Ovary (tissue), 7 donors: ENCODE measurements at regions not wholly inside any gene's neighbourhood (a gene's known extent, or its start where the extent isn't known, plus 50 kb on each side); places are given as distances from the start of the nearest gene placed in this dataset.

Source experiments
- DNase-seq, 5 donors: peaks; one replicate each; pipeline ENCODE4 v3.0.0-alpha.2; 2019 to 2020
- H3K27ac ChIP-seq, 2 donors: fragments of 200-600 bp; one replicate each; pipeline versions ENCODE4 v1.5.1 to v1.8.0; 2019 to 2022
- H3K27me3 ChIP-seq: fragments of 200-600 bp; one replicate; pipeline ENCODE4 v1.8.0; 2022
- H3K36me3 ChIP-seq: fragments of 200-600 bp; sonication (generic); one replicate; pipeline ENCODE4 v1.5.1; 2019
- H3K4me1 ChIP-seq: one replicate; pipeline ENCODE4 v1.8.1; 2013; ENCODE audit warnings: mild to moderate bottlenecking, moderate library complexity; ENCODE audit not compliant: insufficient read depth
- H3K4me3 ChIP-seq: fragments of 200-600 bp; sonication (generic); one replicate; pipeline ENCODE4 v1.5.1; 2017
- H3K9me3 ChIP-seq, 2 donors: fragments of 200-600 bp in 1 of 2; sonication (generic) in 1 of 2; one replicate each; pipeline versions ENCODE4 v1.5.1 to v1.8.1; 2013 to 2019; ENCODE audit warnings: mild to moderate bottlenecking in 1 of 2, moderate library complexity in 1 of 2
- CTCF ChIP-seq, 3 donors: fragments of 450-650 bp in 2 of 3; fragments of 200-600 bp in 1 of 3; IDR thresholded peaks; one replicate each; pipeline versions ENCODE4 v1.5.1 to v1.8.0; 2016 to 2022; ENCODE audit warnings: antibody characterized with exemption in 3 of 3, mild to moderate bottlenecking in 1 of 3
- EP300 ChIP-seq: sonication (generic); formaldehyde crosslinking; IDR thresholded peaks from one replicate; pipeline ENCODE4 v1.6.1; 2017; ENCODE audit warnings: antibody characterized with exemption
- POLR2A ChIP-seq: fragments of 450-650 bp; IDR thresholded peaks from one replicate; pipeline ENCODE4 v1.6.1; 2017; ENCODE audit warnings: antibody characterized with exemption, mild to moderate bottlenecking, moderate library complexity
- WGBS, 3 donors: extraction: QIAGEN DNeasy Blood & Tissue Kit in 1 of 3; methylation state at CpG; one replicate each; pipeline versions ENCODE4 v1.1.5 to v1.1.7; 2013 to 2017; 5-methylcytosine and 5-hydroxymethylcytosine counted together
- intact Hi-C, 4 donors: fragments of 100-400 bp; cut with DNase I; formaldehyde crosslinking; loops; one replicate each; pipeline versions ENCODE4 v1.11.0 to v1.15.1; 2022 to 2023
- donor health status: DM: no; HTN: no; CAD: no; lungs with moderate emphysema.
- donor health status: DM: no; HTN: no; CAD: no.
- donor health status: Bipolar disorder and iron deficiency.
- donor health status: DM: no; HTN: no; CAD: no.
- donor health status: DM: yes; HTN: yes; CAD: no.

- Histone ChIP-seq H3K4me1 (no peaks in the 10 kb centered on the region), H3K27me3 (no peaks in the 10 kb centered on the region), H3K27ac (no peak overlapping the region), H3K36me3 (no peaks in the 10 kb centered on the region), H3K4me3 (no peak overlapping the region), H3K9me3 (no peaks in the 10 kb centered on the region)
- TF ChIP-seq CTCF (IDR thresholded peaks at IDR 0.05) (no peak), EP300 (no peak), POLR2A (no peak)
- DNase-seq, result no peak
- intact Hi-C loops, result no loop called here
- WGBS, 3 donors, result 60 to 77% (median 74%) methylated on average over 2 of the region's 2 CpGs
Measured at GRCh38 chr4:59823311-59823710, 1376.8 kb upstream of the ADGRL3 start.

GRCh38 chr4:59825104-59825503 is 1375.0 kb upstream of the ADGRL3 start:
- WGBS, 3 donors, result 79 to 86% (median 82%) methylated on average over 6 of the region's 6 CpGs
- TF ChIP-seq CTCF (IDR thresholded peaks at IDR 0.05), result no peak
- TF ChIP-seq EP300, result no peak
- TF ChIP-seq POLR2A, result no peak
- no peaks in the 10 kb centered on the region for H3K27me3 ChIP-seq
- no peak for DNase-seq
- intact Hi-C loops, result no loop called here
- no peaks in the 10 kb centered on the region for H3K4me1 ChIP-seq
- no peaks in the 10 kb centered on the region for H3K9me3 ChIP-seq
- no peak overlapping the region for H3K4me3 ChIP-seq
- no peaks in the 10 kb centered on the region for H3K36me3 ChIP-seq
- H3K27ac ChIP-seq, result no peak overlapping the region

GRCh38 chr4:59831746-59832145 is 1368.4 kb upstream of the ADGRL3 start:
- no peak for DNase-seq
- 40 to 78% (median 44%) methylated on average over 2 of the region's 2 CpGs for WGBS, 3 donors
- Histone ChIP-seq H3K27me3 (no peaks in the 10 kb centered on the region), H3K9me3 (no peaks in the 10 kb centered on the region), H3K4me3 (no peak overlapping the region), H3K4me1 (no peaks in the 10 kb centered on the region), H3K36me3 (no peaks in the 10 kb centered on the region), H3K27ac (no peak overlapping the region)
- TF ChIP-seq CTCF (IDR thresholded peaks at IDR 0.05) (no peak), EP300 (no peak), POLR2A (no peak)
- intact Hi-C loops, result no loop called here

DNA sequence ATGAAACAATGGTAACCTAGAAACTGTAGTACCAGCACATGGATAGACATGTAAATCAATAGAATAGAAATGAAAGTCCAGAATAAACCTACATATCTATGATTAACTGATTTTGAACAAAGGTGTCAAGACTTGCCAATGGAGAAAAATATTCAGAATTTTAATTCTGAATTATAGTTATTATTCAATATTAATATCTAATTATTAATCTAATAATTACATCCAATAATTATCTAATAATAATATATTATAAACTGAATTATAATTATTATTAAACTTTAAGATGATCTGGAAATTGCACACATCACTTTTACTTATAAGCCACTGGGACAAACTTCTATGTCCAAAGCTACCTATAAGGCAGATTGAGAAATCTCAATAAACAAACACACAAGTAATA is 1365.2 kb upstream of the ADGRL3 start:
- Histone ChIP-seq H3K27me3 (no peaks in the 10 kb centered on the region), H3K4me1 (no peaks in the 10 kb centered on the region), H3K9me3 (no peaks in the 10 kb centered on the region), H3K36me3 (no peaks in the 10 kb centered on the region), H3K27ac (no peak overlapping the region), H3K4me3 (no peak overlapping the region)
- TF ChIP-seq EP300 (no peak), POLR2A (no peak), CTCF (IDR thresholded peaks at IDR 0.05) (no peak)
- no peak for DNase-seq
- intact Hi-C loops, result no loop called here

DNA sequence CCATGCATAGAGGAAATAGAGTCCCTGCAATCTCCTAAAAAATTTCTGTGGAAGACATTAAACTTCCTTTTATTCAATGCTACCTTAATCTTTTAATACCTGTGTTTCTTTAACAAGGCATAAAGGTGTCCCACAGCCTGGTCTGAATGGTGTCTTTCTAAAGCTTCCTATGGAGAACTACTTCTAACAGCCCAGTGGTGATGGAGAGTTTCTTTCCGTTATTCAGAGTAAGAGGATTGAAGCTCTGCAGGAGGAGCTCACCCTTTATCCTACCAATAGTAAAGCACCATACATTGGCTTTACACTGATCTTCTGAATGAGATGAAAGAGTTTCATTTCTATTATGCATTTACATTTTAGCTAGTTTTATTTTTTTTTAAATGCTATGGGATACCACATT is 1362.4 kb upstream of the ADGRL3 start:
- intact Hi-C loops, result no loop called here
- TF ChIP-seq POLR2A (no peak), EP300 (no peak), CTCF (IDR thresholded peaks at IDR 0.05) (no peak)
- Histone ChIP-seq H3K4me3 (no peak overlapping the region), H3K27ac (no peak overlapping the region), H3K27me3 (no peaks in the 10 kb centered on the region), H3K36me3 (no peaks in the 10 kb centered on the region), H3K9me3 (no peaks in the 10 kb centered on the region), H3K4me1 (no peaks in the 10 kb centered on the region)
- WGBS, 3 donors, result 84 to 87% (median 85%) methylated on average over 1 of the region's 1 CpG
- DNase-seq, result no peak
